ENCODE measurements at regions not wholly inside any gene's neighbourhood (a gene's known extent, or its start where the extent isn't known, plus 50 kb on each side); places are given as distances from the start of the nearest gene placed in this dataset.

GRCh38 chr5:124054564-124054963, 542.6 kb downstream of the CSNK1G3 start:
- no peak for TF ChIP-seq EZH2 (IDR thresholded peaks at IDR 0.05; ENCODE audit: insufficient read depth, poor library complexity, severe bottlenecking)
- TF ChIP-seq EZH2phosphoT487 (IDR thresholded peaks at IDR 0.05; ENCODE audit: insufficient read depth, low read depth): no peak
